HEK293T (cell line): ENCODE measurements at regions not wholly inside any gene's neighbourhood (a gene's known extent, or its start where the extent isn't known, plus 50 kb on each side); places are given as distances from the start of the nearest gene placed in this dataset.
"Not testable (repeated sequence)": the region's sequence is repeated elsewhere in the genome, so short reads cannot be mapped to it uniquely, and the experiment has no call there.

Source experiments
- ARNT ChIP-seq: fragments of 450-650 bp; IDR thresholded peaks from 2 replicates; pipeline ENCODE4 v1.6.1; 2017; ENCODE audit warnings: mild to moderate bottlenecking
- BHLHE40 ChIP-seq: fragments of 450-650 bp; IDR thresholded peaks from 2 replicates; pipeline ENCODE4 v1.6.1; 2016; ENCODE audit warnings: mild to moderate bottlenecking, moderate library complexity, borderline replicate concordance
- CTBP1 ChIP-seq: fragments of 450-650 bp; IDR thresholded peaks from 2 replicates; pipeline ENCODE4 v1.6.1; 2016; ENCODE audit warnings: borderline replicate concordance
- ELF4 ChIP-seq: fragments of 450-650 bp; IDR thresholded peaks from 2 replicates; pipeline ENCODE4 v1.6.1; 2017; ENCODE audit warnings: antibody characterized with exemption
- FOXA1 ChIP-seq: fragments of 450-650 bp; IDR thresholded peaks from 2 replicates; pipeline ENCODE4 v1.6.1; 2016; ENCODE audit warnings: mild to moderate bottlenecking
- FOXM1 ChIP-seq: fragments of 450-650 bp; IDR thresholded peaks from 2 replicates; pipeline ENCODE4 v1.6.1; 2017; ENCODE audit warnings: mild to moderate bottlenecking, borderline replicate concordance
- HDGF ChIP-seq: fragments of 450-650 bp; IDR thresholded peaks from 2 replicates; pipeline ENCODE4 v1.6.1; 2017; ENCODE audit warnings: antibody characterized with exemption, borderline replicate concordance
- L3MBTL2 ChIP-seq: fragments of 450-650 bp; conservative IDR thresholded peaks from 2 replicates; pipeline ENCODE4 v1.6.1; 2016; ENCODE audit warnings: mild to moderate bottlenecking
- LEF1 ChIP-seq: fragments of 450-650 bp; IDR thresholded peaks from 2 replicates; pipeline ENCODE4 v1.6.1; 2017; ENCODE audit warnings: mild to moderate bottlenecking, borderline replicate concordance
- NFRKB ChIP-seq: fragments of 450-650 bp; IDR thresholded peaks from 2 replicates; pipeline ENCODE4 v1.6.1; 2016; ENCODE audit warnings: mild to moderate bottlenecking, moderate library complexity
- SP1 ChIP-seq: fragments of 450-650 bp; IDR thresholded peaks from 2 replicates; pipeline ENCODE4 v1.6.1; 2017
- TARDBP ChIP-seq: fragments of 450-650 bp; IDR thresholded peaks from 2 replicates; pipeline ENCODE4 v1.6.1; 2016
- ZNF384 ChIP-seq: fragments of 450-650 bp; IDR thresholded peaks from 2 replicates; pipeline ENCODE4 v1.6.1; 2016

- not testable (repeated sequence) for TF ChIP-seq ARNT, FOXA1, BHLHE40, HDGF, CTBP1, ELF4, L3MBTL2, FOXM1, TARDBP, SP1, NFRKB, ZNF384, LEF1
Measured at GRCh38 chr16:11420067-11420466, 74.8 kb downstream of the RMI2 start.
